ENCODE measurements at regions not wholly inside any gene's neighbourhood (a gene's known extent, or its start where the extent isn't known, plus 50 kb on each side); places are given as distances from the start of the nearest gene placed in this dataset.

DNA sequence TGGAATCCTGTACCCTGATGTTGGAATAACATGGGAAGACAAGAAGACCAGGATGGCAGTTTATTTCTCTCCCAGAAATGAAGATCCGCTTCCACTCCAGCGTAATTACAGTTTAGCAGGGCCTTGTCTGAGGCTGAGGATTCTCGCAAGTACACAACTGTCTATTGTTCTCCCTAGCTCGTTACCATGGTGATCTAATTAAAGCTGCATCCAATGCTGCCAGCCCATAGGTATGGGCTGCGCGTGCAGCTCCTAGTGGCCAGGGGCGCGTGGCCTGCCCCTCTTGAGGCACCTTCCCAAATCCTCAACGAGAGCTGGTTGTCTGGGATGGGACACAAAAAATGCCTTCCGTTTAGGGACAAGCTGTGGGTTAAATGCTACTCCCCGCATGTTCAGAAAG is 344.9 kb downstream of the CYRIA start:
- no peak for DNase-seq (ENCODE audit: low read depth in 2 of 2)

DNA sequence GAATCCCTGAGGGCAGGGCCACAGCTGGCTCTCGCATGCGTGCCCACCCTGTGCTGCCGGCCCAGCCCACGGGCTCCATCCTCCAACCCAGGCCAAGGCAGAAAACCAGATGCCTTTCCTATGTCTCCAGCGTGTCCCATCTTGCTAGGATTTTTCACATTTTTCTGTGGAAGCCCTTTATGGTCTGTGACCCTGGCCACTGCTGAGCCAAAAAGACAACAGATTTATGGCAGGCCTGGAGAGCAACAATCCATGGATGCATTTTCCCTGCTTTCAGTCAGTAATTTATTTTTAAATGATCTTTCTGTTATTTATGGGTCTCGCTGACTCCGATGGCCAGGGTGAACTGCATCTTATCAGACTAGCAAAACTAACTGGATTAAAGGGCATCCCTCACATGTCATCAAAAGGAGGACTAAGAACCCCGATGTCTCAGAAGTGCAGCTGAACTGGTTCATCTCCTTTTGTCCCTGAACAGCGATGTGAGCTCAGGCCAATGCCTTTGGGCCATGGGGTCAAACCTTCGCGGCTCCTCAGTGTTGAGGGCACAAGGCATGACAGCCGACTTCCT is 346.0 kb downstream of the CYRIA start:
- no peak for DNase-seq (ENCODE audit: low read depth in 2 of 2)

DNA sequence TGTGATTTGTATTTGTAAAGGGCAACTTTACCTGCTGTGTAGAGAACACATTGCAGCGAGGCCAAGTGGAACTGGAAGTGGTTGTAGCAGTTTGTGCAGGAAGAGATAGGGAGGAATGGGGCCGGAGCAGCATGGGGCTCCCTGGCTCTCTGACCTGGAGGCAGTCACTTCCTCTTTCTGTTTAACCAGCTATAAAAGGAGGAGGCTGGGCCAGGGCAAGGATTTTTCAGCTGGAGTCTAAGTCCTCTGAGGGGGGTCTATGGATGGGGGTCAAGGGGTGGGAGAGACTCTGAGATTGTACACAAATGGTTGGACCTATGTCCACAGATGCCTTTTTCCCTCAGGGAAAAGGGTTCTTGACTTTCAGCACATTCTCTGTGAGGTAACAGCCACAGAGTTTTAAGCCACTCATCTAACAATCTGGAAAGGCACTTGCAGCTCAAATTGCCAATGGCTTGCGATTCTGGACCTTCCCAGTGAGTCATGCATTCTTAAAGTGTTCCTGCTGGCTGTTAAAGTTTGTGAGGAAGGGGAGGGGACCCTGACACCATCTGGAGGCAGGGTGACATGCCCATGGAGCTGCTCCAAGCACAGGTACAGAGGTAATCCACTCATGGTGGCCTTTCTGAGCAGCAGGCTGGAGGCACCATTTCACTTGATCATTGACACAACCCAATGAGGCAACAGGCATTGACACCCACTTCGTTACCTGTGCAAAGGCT is 347.0 kb downstream of the CYRIA start:
- DNase-seq (ENCODE audit: low read depth in 2 of 2), result no peak

DNA sequence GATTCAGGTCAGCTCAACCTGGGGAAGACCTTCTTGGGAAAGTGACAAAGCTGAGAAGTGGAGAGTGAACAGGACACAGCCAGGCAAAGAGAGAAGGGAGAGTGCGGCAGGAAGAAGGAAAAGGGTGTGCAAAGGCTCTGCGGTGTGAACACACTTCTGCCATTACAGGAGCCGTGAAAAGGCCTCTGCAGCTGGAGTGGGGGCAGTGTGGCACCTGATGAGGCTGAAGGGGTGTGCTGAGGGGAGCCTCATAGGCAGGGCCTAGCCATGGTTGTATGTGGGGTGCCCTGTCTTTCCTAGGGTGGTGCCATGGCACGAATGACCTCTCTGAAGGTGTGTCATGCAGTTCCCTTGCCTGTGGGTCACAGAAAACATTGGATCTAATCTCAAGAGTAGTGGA is 347.6 kb downstream of the CYRIA start:
- no peak for DNase-seq (ENCODE audit: low read depth in 2 of 2)

DNA sequence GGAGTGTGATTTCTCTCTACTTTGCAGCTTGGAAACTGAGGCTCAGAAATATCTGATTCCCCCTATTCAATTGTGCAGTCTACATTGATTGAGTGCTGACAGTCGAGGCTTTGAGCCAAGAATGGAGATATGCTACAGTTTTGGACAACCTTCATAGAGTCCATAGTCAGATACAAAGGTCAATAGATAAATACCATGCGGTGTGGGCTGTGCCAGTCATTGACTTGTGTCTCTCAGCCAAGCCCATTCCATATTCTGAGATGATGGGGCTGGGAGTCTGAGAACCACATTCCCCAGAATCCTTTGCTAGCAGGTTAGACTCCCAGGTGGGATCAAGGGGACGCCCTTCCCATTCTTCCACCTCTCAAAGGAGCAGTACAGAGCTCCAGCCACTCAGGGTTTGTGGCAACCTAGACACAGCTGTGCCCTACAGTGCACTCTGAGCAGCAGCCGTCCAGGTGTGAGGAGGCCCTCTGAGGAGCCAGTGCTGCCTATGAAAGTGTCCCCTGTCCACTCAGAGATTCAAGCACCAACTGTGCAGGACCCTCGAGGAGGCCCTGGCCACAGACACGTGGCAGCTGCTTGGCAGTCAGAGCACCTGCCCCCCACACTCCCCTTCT is 348.3 kb downstream of the CYRIA start:
- no peak for DNase-seq (ENCODE audit: low read depth in 2 of 2)

DNA sequence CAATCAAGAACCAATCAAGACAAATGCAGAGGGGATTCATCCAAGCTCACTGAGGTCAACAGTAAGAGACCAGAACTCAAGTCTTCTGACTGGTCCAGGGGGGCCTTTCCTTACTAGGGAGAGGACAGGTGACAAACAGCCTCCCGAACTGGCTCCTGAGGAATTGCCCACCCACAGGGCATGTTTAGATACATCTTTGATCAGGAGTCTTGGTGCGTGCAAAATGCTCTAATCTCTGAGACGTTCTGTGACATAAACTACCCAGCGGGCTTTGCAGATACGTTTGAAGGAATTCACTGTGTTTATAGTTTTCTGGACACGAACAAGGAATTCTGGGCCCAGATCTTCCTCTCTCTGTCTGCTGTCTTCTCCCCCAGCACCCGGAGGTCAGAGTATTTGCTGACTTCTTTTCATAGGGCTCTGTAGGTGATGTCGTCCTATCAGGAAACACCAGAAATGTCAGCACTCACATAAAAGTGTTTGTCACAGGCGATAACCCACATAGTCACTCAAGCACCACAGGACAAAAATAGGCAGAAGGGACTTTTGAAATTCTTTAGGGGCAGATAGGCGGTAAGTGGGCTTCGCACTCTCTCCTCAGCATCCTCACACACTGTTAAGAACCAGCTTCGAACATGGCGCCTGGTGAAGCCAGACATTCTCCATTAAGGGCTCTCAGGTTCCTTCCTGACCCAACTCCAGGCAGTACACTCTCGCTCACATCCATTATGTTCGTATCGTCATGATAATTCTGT is 349.0 kb downstream of the CYRIA start:
- DNase-seq (ENCODE audit: low read depth in 2 of 2), result no peak

DNA sequence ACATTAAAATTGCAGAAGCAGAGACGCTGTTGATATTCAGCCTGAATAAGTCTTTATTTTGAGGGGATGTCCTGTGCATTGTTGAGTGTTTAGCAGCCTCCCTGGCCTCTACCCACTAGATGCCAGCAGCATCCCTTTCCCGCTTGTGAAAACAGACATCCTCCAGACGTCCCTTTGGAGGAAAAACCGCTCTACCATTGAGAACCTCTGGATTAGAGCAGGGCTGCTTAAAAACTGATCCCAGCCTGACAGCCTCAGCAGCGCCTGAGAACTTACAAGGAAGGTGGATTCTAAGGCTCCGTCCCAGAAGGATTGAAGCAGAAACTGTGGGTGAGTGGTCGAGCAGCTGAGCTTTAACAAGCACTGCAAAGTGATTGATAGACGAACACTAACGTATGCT is 349.7 kb downstream of the CYRIA start:
- DNase-seq (ENCODE audit: low read depth in 2 of 2), result no peak

DNA sequence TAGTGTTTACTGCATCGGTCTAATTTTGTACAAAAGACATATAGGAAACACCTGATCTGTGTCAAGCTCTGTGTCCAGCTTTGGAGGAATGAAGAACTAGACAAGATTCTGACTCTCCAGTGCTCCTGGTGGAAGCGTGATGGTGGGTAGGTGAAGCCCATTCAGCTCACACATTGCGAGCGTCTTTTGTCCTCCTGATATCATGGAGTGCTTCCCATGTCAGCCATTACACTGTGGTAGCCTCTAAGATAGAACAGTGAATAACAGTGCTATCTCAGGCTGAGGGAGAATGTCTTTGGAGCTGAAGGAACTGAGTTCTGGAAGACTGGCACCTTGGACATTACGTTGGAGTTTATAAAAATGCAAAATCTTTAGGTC is 350.2 kb downstream of the CYRIA start:
- DNase-seq (ENCODE audit: low read depth in 2 of 2), result no peak

DNA sequence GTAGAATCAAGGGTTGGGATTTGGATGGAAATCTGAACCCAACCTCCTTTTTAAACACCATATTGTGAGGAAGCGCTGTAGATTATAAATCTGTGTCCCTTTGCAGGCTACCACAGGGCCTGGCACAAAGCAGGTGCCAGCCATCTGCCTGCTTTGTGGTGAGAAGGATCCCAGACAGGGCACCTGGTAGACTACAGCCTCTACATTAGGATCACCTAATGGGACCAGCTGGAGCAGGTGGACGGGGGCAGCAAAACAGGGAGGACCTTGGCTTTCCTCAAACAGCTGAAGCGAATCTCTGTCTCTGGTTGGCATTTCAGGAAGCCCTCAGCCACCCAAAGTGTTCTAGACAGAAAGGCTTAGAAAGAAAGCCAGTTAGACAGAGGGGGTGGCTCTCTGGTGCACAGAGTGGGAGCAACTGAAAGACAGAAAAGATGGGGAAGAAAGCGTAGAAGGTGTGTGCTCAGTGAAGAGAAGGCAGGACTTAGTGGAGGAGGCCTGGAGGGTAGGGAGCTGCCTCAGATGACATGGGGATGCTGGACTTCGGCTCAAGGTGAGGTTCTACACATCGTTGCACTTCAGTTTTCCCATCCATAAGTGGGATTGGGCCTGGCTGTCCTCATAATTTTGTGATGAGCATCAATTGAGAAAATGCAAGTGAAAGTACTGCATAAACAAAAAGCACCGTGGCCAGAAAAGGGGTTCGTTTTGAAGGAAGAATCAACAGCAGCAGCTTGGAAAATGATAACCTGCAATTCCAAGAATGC is 350.8 kb downstream of the CYRIA start:
- DNase-seq (ENCODE audit: low read depth in 2 of 2), result no peak

DNA sequence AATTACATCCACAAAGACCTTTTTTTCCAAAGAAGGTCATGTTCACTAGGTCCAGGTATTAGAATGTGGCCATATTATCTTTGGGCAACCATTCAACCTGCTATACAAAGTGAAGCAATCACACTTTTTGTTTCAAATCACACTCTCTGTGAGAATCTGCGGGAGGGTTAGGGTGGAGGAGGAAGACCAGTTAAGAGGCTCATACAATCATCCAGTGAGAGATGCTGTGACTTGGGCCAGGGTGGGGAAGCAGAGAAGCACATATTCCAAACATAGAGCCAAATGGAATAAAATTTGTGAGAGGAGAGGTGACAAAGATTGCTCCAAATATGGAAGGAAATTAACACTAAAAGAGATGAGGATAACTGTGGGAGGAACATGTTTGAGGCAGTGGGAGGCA is 351.6 kb downstream of the CYRIA start:
- DNase-seq (ENCODE audit: low read depth in 2 of 2), result no peak

DNA sequence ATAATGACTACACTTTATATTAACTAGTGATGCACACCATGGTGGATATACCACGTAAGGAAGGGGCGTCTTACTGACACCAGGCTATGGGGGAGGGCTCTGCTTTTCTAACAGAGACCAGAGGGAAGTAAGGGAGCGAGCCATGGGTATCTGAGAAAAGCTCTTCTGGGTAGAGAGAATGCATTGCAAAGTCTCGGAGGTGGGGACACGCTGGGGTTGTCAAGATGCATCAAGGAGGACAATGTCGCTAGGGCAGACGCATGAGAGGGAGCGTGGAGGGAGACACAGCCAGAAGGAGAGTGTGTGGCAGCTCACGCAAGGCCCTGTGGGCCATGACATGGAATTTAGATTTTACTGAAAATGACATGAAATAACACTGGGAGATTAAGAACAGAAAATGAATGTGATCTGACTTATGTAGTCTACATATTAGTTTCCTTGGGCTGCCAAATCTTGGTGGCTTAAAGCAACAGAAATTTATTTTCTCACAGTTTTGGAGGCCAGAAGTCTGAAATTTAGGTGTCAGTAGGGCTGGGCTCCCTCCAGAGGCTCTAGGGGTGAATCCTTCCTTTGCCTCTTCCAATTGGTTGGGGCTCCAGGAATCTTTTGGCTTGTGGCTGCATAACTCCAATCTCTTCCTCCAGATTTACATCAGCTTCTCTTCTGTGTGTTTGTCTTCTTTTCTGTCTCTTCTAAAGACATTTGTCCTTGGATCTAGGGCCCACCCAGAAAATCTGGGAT is 352.2 kb downstream of the CYRIA start:
- DNase-seq (ENCODE audit: low read depth in 2 of 2), result no peak

DNA sequence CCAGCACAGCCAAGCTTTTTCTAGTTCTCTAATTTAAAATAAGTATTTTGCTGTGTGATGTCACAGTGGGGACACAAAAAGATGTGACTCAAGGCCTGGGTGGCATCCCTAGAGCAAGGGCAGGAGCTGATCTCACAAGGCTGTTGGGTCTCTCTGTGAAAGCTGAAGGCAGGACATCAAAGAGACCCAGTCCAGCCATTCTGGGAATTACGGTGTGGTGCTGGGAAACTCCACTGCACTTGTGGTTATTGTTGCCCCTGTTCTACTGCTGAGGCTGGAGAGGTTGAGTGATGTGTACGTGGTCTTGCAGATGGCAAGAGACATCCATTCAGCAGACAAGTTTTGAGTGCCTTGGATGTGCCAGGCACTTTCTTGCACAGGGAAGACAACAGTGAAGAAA is 352.9 kb downstream of the CYRIA start:
- no peak for DNase-seq (ENCODE audit: low read depth in 2 of 2)

DNA sequence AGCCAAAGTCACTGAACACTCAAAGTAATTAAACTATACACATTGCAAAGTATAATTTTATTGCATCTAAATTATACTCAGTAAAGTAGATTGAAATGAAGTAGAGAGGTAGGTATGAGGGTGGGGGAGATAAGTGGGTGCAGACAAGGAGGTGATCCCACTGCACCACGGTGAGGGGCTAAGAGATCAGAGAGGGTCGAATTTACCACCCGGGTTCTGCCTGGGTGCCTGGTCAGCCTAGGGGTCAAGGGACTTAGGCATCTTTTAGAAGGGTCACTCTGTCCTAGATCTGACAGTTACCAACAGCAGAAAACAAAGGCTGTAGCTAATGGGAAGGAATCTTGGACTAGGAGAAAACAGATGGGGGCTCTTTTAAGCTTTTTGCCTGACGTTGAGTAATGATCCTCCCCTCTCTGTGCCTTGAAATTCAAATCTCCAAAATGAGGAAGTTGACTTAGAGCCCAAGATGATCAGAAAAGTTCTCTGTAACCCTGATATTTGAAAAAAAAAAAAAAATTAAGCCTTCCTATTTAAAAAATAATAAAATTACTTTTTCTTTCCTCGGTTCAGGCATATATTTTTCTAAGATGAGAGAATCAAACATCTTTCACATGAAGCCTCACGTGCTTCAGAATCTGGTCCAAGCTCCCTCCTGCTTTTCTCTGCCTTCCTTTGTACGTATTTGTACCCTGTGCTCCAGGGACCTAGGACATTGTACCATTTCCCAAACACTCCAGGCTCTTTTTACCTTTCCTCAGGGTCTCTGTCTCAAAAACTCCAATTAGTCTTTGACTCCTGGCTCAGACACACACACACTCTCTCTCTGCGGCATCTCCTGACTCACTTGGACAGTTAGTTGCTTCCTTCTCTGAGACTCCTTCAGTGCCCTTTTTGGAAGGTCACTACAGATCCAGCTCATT is 353.9 kb downstream of the CYRIA start:
- no peak for DNase-seq (ENCODE audit: low read depth in 2 of 2)

DNA sequence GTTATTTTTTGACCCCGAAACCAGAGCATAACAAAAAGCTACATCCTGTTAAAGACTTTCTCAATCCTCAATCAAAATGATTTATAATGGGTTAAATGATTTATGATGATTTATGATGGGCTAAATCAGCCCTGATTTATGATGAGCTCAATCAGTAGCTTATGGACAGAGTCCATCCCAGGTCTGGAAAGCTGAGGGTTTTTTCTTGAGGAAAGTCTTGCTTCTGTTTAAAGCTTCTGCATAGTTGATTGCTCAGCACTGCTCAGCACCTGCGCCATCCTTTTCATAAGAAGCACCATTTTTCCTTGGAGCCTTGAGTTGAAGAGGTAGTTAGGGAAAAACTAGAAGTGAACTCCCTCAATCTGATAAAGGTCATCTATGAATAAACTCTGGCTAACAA is 356.8 kb downstream of the CYRIA start:
- no peak for DNase-seq (ENCODE audit: low read depth in 2 of 2)

DNA sequence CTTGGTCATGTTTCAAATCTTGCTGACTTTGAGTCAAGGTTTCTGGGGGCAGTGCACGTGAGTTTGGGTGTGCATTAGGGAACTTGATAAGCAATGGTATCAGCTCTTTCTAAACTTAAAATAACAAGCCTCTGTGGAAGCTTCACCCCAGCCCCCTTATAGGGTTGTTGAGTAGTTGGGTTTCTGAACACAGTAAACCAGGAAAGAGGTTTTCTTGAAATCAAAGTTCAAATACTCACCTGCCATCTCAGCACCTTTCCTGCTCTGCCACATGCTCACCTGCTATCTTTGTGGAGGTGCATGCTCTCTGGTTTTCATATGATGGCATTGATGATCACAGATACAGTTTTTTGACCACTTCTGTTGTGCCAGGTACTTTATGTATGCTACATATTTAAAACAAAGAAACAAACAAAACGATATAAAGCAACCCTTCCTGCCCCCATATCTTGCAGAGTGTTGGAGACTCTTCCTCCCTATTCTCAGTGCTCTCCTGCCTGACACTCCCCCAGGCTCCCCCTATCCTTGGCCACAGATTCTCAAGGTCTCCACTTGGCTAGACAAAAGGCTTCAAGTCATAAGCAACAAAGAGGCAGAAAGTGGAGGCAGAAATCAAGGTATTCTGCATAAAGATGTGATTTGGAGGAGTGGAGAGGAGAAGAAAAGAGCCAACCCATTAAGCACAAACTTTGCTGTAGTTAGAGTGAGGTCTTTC is 360.6 kb downstream of the CYRIA start:
- no peak for DNase-seq (ENCODE audit: low read depth in 2 of 2)

DNA sequence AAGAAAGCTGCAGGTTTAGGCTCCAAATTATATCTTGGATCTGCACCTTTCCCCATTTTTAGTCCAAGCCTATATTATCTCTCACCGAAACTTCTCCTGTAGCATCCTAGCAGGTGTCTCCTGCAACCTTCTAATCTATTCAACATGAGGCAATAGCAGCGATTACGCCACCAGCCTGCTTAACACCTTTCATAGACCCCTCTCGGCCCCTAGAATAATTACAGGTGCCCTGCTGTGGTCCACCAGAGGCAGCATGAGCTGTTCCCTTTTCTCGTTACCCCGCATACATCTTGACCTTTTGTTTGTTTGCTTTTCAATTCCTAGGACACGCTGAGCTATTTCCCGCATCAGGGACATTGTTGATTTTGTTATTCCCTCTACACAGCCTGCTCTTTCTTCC is 361.9 kb downstream of the CYRIA start:
- no peak for DNase-seq (ENCODE audit: low read depth in 2 of 2)

DNA sequence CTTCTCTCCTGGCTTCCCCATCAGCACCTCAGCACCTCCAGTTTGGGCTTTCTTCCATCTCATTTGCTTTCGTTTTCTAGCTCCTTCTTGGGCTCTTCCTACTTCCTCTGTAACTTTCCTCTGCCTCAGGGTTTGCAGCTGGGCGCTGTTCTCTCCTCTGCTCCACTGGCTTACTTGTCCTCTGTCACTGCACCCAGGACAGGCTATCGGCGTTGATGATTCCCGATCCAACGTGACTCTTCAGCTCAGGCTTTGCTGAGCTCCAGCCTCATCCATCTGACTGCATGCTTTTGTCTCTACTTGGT is 362.4 kb downstream of the CYRIA start:
- no peak for DNase-seq (ENCODE audit: low read depth in 2 of 2)

DNA sequence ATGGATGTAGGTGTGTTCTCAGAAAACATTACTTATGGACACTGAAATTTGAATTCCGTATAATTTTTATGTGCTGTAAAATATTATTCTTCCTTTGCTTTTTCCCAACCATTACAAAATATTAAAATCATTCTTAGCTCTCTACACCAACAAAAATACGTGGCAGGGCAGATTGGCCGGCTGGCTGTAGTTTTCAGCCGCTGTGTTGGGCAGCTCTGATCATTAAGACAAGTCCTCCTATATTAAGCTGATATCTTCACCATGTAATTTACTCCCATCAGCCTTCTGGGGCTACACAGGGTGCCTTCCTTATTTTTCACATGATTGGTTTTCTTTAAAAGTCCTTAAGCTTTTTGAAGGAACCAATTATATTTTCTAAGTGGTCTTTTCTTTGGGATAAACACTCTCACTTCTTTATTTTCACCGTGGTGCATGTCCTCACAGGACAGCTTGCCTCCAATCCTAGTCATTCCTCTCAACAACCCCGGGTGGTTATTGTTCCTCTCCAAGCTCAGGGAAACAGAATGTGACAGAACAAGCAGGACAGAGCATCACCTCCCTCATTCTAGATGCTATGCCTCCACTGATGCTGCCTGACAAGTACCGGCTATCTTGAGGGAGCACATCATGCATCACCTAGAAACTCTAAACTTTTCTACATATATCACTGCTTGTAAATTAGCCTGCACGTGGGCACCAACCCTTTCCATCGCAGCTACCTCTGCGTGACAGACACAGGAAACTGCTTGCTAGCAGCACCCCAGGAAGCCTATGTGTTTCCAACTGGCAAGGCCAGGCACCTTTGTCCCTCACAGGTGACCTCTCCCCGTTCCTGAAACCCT is 362.3 kb downstream of the MYCN start:
- no peak for DNase-seq (ENCODE audit: low read depth in 2 of 2)

DNA sequence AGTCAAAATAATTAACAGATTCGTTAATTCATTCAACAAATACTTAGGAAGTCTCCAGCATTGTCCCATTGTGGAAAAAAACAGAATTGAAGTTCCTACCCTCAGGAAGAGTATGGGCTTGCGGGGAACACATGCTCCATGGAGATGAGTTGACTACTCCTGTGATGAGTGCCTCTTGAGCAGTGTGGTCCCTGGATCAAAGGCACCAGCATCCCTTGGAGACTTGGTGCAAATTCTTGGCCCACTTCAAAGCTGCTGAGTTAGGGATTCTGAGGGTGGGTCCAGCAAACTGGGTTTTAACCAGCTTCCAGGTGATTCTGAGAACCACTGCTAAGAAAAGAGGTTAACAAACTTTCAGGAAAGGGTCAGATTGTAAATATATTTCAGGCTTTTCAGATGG is 361.6 kb downstream of the MYCN start:
- DNase-seq (ENCODE audit: low read depth in 2 of 2), result no peak
